IPS-15b (cell line): ENCODE measurements at regions not wholly inside any gene's neighbourhood (a gene's known extent, or its start where the extent isn't known, plus 50 kb on each side); places are given as distances from the start of the nearest gene placed in this dataset.

Experiments
- H3K27me3 ChIP-seq: one replicate; pipeline ENCODE4 v1.6.1; 2013; ENCODE audit warnings: low read length; ENCODE audit not compliant: control insufficient read depth, insufficient read depth
- H3K36me3 ChIP-seq: one replicate; pipeline ENCODE4 v1.6.1; 2013; ENCODE audit warnings: low read length; ENCODE audit not compliant: control insufficient read depth, insufficient read depth
- H3K4me1 ChIP-seq: one replicate; pipeline ENCODE4 v1.6.1; 2013; ENCODE audit warnings: mild to moderate bottlenecking, low read length; ENCODE audit not compliant: control insufficient read depth, insufficient read depth
- H3K4me3 ChIP-seq: one replicate; pipeline ENCODE4 v1.5.1; 2013; ENCODE audit warnings: low read depth, low read length
- H3K9ac ChIP-seq: one replicate; pipeline ENCODE4 v1.6.1; 2013; ENCODE audit warnings: low read depth, mild to moderate bottlenecking, low read length
- H3K9me3 ChIP-seq: one replicate; pipeline ENCODE4 v1.6.1; 2013; ENCODE audit warnings: mild to moderate bottlenecking, low read length; ENCODE audit not compliant: control insufficient read depth, insufficient read depth

- no peaks in the 10 kb centered on the region for H3K36me3 ChIP-seq
- no peaks in the 10 kb centered on the region for H3K4me1 ChIP-seq
- H3K4me3 ChIP-seq: no peak overlapping the region
- H3K9me3 ChIP-seq: no peaks in the 10 kb centered on the region
- no peaks in the 10 kb centered on the region for H3K27me3 ChIP-seq
- H3K9ac ChIP-seq: no peak overlapping the region
Observed at GRCh38 chr4:163744861-163745260, 250.4 kb downstream of the TMA16 start.

DNA sequence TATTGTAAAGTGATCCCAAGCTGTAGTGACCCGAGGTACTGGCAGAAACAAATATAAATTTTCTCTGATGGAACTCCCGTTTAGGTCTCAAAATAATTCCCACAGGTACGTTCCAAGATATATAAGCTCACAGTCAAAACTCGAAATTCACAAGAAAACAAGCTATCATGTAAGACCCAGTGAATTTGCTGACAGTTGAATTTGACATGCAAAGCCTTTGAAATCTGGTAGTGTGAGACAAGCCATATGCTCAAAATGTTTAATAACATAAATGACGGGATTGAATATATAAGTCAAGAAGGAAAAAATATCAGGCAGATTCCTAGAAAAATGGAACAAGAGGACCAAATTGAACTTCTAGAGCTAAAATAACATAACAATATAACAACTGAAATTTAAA lies 252.8 kb downstream of the TMA16 start:
- Histone ChIP-seq H3K9me3 (no peaks in the 10 kb centered on the region), H3K36me3 (no peaks in the 10 kb centered on the region), H3K9ac (no peak overlapping the region), H3K4me3 (no peak overlapping the region), H3K4me1 (no peaks in the 10 kb centered on the region), H3K27me3 (no peaks in the 10 kb centered on the region)

- Histone ChIP-seq H3K27me3 (no peaks in the 10 kb centered on the region), H3K4me1 (no peaks in the 10 kb centered on the region), H3K9me3 (no peaks in the 10 kb centered on the region), H3K4me3 (no peak overlapping the region), H3K36me3 (no peaks in the 10 kb centered on the region), H3K9ac (no peak overlapping the region)
Observed at GRCh38 chr4:163747886-163748285, 253.4 kb downstream of the TMA16 start.

GRCh38 chr4:163748449-163748848 lies 254.0 kb downstream of the TMA16 start:
- H3K9me3 ChIP-seq: no peaks in the 10 kb centered on the region
- no peak overlapping the region for H3K4me3 ChIP-seq
- H3K9ac ChIP-seq: no peak overlapping the region
- H3K27me3 ChIP-seq: no peaks in the 10 kb centered on the region
- H3K4me1 ChIP-seq: no peaks in the 10 kb centered on the region
- H3K36me3 ChIP-seq: no peaks in the 10 kb centered on the region

GRCh38 chr4:163755013-163755412 lies 260.5 kb downstream of the TMA16 start:
- Histone ChIP-seq H3K36me3 (no peaks in the 10 kb centered on the region), H3K4me1 (no peaks in the 10 kb centered on the region), H3K27me3 (no peaks in the 10 kb centered on the region), H3K9ac (no peak overlapping the region), H3K4me3 (no peak overlapping the region), H3K9me3 (no peaks in the 10 kb centered on the region)

DNA sequence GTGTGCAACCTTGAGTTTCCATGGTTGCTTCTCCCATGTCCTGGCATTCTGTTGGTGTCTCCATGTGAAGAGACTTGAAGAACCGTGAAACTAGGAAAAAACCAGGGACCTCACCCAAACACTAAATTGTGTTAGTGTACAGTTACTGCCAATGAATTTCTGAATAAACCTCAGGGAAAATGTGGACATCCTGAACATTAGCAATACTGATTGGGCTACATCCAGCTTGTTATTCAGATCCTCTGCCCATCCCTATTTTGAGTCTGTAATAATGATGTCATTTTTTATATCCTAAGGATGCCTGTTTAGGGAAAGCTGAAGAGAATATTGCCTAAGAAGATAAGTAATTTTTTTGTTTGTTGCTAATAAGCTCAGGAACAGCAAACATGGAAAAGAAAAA lies 262.7 kb downstream of the TMA16 start:
- Histone ChIP-seq H3K9ac (no peak overlapping the region), H3K36me3 (no peaks in the 10 kb centered on the region), H3K4me1 (no peaks in the 10 kb centered on the region), H3K9me3 (no peaks in the 10 kb centered on the region), H3K27me3 (no peaks in the 10 kb centered on the region), H3K4me3 (no peak overlapping the region)

GRCh38 chr4:163758032-163758431 lies 263.5 kb downstream of the TMA16 start:
- H3K4me3 ChIP-seq: no peak overlapping the region
- H3K4me1 ChIP-seq: no peaks in the 10 kb centered on the region
- no peak overlapping the region for H3K9ac ChIP-seq
- H3K36me3 ChIP-seq: no peaks in the 10 kb centered on the region
- no peaks in the 10 kb centered on the region for H3K9me3 ChIP-seq
- no peaks in the 10 kb centered on the region for H3K27me3 ChIP-seq

GRCh38 chr4:163762741-163763140 lies 268.3 kb downstream of the TMA16 start:
- no peak overlapping the region for H3K9ac ChIP-seq
- no peaks in the 10 kb centered on the region for H3K9me3 ChIP-seq
- H3K4me1 ChIP-seq: no peaks in the 10 kb centered on the region
- no peaks in the 10 kb centered on the region for H3K36me3 ChIP-seq
- no peak overlapping the region for H3K4me3 ChIP-seq
- no peaks in the 10 kb centered on the region for H3K27me3 ChIP-seq

- no peaks in the 10 kb centered on the region for H3K9me3 ChIP-seq
- no peak overlapping the region for H3K4me3 ChIP-seq
- H3K27me3 ChIP-seq: no peaks in the 10 kb centered on the region
- H3K9ac ChIP-seq: no peak overlapping the region
- no peaks in the 10 kb centered on the region for H3K4me1 ChIP-seq
- H3K36me3 ChIP-seq: no peaks in the 10 kb centered on the region
Observed at GRCh38 chr4:163764569-163764968, 270.1 kb downstream of the TMA16 start.

- Histone ChIP-seq H3K4me1 (no peaks in the 10 kb centered on the region), H3K4me3 (no peak overlapping the region), H3K36me3 (no peaks in the 10 kb centered on the region), H3K27me3 (no peaks in the 10 kb centered on the region), H3K9ac (no peak overlapping the region), H3K9me3 (no peaks in the 10 kb centered on the region)
Observed at GRCh38 chr4:163768014-163768413, 273.5 kb downstream of the TMA16 start.

GRCh38 chr4:163772238-163772637 lies 277.7 kb downstream of the TMA16 start:
- Histone ChIP-seq H3K27me3 (no peaks in the 10 kb centered on the region), H3K9me3 (no peaks in the 10 kb centered on the region), H3K9ac (no peak overlapping the region), H3K4me1 (no peaks in the 10 kb centered on the region), H3K36me3 (no peaks in the 10 kb centered on the region), H3K4me3 (no peak overlapping the region)

DNA sequence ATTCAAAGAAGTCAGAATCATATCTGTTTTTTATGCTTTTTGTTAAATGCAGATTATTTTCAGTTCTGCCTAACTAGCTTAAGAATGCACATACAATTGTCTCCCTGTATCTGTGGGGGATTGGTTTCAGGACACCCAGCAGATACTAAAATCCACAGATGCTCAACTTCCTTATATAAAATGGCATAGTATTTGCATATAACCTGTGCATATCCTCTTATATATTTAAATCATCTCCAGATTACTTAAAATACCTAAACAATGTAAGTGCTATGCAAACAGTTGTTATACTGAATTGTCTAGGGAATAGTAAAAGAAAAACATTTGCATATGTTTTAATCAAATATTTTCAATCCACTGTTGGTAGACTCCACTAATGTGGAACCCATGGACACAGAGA lies 279.4 kb downstream of the TMA16 start:
- no peaks in the 10 kb centered on the region for H3K4me1 ChIP-seq
- no peaks in the 10 kb centered on the region for H3K27me3 ChIP-seq
- H3K9ac ChIP-seq: no peak overlapping the region
- H3K9me3 ChIP-seq: no peaks in the 10 kb centered on the region
- H3K36me3 ChIP-seq: no peaks in the 10 kb centered on the region
- H3K4me3 ChIP-seq: no peak overlapping the region

DNA sequence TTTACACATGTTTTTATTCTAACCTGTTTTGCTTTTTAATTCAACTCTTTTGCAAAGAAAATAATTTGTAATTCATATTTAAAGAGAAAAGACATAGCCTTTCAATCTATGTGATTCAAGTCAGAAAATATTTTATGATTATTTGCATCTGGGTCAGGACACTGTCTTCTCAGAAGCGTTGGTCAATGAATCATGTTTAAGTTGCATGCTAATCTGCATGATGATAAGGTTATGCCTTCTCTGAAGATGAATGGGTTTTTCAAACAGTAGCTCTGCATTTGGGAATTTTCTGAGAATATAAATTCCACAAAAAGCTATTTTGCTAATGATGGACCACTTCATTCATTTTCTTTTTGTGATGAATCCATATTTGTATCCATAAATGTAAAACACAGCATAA lies 282.5 kb downstream of the TMA16 start:
- Histone ChIP-seq H3K27me3 (no peaks in the 10 kb centered on the region), H3K9me3 (no peaks in the 10 kb centered on the region), H3K9ac (no peak overlapping the region), H3K4me1 (no peaks in the 10 kb centered on the region), H3K4me3 (no peak overlapping the region), H3K36me3 (no peaks in the 10 kb centered on the region)
